ENCODE measurements at regions not wholly inside any gene's neighbourhood (a gene's known extent, or its start where the extent isn't known, plus 50 kb on each side); places are given as distances from the start of the nearest gene placed in this dataset.

- H3K36me3 ChIP-seq (ENCODE audit: control insufficient read depth in 2 of 2, insufficient read depth in 2 of 2, low read length in 1 of 2) = no peaks in the 10 kb centered on the region
- no peaks in the 10 kb centered on the region for H3K27me3 ChIP-seq (ENCODE audit: control insufficient read depth in 1 of 2, insufficient read depth in 2 of 2, low read length in 2 of 2)
- 57 to 64% methylated on average over 1 of the region's 1 CpG for WGBS, 2 donors
- no peaks in the 10 kb centered on the region for H3K4me1 ChIP-seq (ENCODE audit: control insufficient read depth in 2 of 2, insufficient read depth in 2 of 2, low read length in 1 of 2)
- no peaks in the 10 kb centered on the region for H3K9me3 ChIP-seq (ENCODE audit: control insufficient read depth in 2 of 2, insufficient read depth in 1 of 2, low read depth in 1 of 2, low read length in 1 of 2)
- no peak overlapping the region for H3K27ac ChIP-seq (ENCODE audit: low read depth in 2 of 2, low read length in 1 of 2)
- H3K4me3 ChIP-seq (ENCODE audit: low read depth in 1 of 2, low read length in 2 of 2) = no peak overlapping the region
Measured at GRCh38 chr11:116406042-116406441, 366.7 kb downstream of the BUD13 start.

- no peaks in the 10 kb centered on the region for H3K4me1 ChIP-seq (ENCODE audit: control insufficient read depth in 2 of 2, insufficient read depth in 2 of 2, low read length in 1 of 2)
- H3K9me3 ChIP-seq (ENCODE audit: control insufficient read depth in 2 of 2, insufficient read depth in 1 of 2, low read depth in 1 of 2, low read length in 1 of 2) = no peaks in the 10 kb centered on the region
- H3K27me3 ChIP-seq (ENCODE audit: control insufficient read depth in 1 of 2, insufficient read depth in 2 of 2, low read length in 2 of 2) = no peaks in the 10 kb centered on the region
- WGBS, 2 donors = 64 to 69% methylated on average over 3 of the region's 3 CpGs
- H3K27ac ChIP-seq (ENCODE audit: low read depth in 2 of 2, low read length in 1 of 2) = no peak overlapping the region
- no peak overlapping the region for H3K4me3 ChIP-seq (ENCODE audit: low read depth in 1 of 2, low read length in 2 of 2)
- H3K36me3 ChIP-seq (ENCODE audit: control insufficient read depth in 2 of 2, insufficient read depth in 2 of 2, low read length in 1 of 2) = no peaks in the 10 kb centered on the region
Measured at GRCh38 chr11:116404462-116404798, 368.4 kb downstream of the BUD13 start.

GRCh38 chr11:116403794-116404461, 368.9 kb downstream of the BUD13 start:
- Histone ChIP-seq H3K36me3 (ENCODE audit: control insufficient read depth in 2 of 2, insufficient read depth in 2 of 2, low read length in 1 of 2) (no peaks in the 10 kb centered on the region), H3K4me1 (ENCODE audit: control insufficient read depth in 2 of 2, insufficient read depth in 2 of 2, low read length in 1 of 2) (no peaks in the 10 kb centered on the region), H3K27ac (ENCODE audit: low read depth in 2 of 2, low read length in 1 of 2) (no peak overlapping the region), H3K4me3 (ENCODE audit: low read depth in 1 of 2, low read length in 2 of 2) (no peak overlapping the region), H3K9me3 (ENCODE audit: control insufficient read depth in 2 of 2, insufficient read depth in 1 of 2, low read depth in 1 of 2, low read length in 1 of 2) (no peaks in the 10 kb centered on the region), H3K27me3 (ENCODE audit: control insufficient read depth in 1 of 2, insufficient read depth in 2 of 2, low read length in 2 of 2) (no peaks in the 10 kb centered on the region)
- 63 to 68% methylated on average over 4 of the region's 4 CpGs for WGBS, 2 donors

DNA sequence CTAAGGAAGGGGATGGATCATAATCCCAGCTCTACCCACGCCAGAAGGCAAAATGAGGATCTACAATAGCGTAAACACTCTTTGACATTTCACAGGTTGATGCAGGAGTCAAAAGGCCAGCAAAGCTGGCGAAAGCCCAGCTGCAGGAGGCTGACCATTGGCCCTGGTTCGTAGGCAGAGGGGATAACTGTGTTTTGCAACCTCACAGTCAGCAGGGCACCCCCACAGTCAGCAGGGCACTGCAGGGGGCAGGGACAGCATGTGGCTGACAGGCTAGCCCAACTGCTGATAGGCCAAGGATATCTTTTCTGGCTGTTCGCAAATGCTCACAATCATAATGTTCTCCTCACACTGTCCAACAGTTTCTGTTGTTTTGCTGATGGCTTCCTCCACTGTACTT, 372.7 kb downstream of the BUD13 start:
- Histone ChIP-seq H3K36me3 (ENCODE audit: control insufficient read depth in 2 of 2, insufficient read depth in 2 of 2, low read length in 1 of 2) (no peaks in the 10 kb centered on the region), H3K9me3 (ENCODE audit: control insufficient read depth in 2 of 2, insufficient read depth in 1 of 2, low read depth in 1 of 2, low read length in 1 of 2) (no peaks in the 10 kb centered on the region), H3K4me3 (ENCODE audit: low read depth in 1 of 2, low read length in 2 of 2) (no peak overlapping the region), H3K4me1 (ENCODE audit: control insufficient read depth in 2 of 2, insufficient read depth in 2 of 2, low read length in 1 of 2) (no peaks in the 10 kb centered on the region), H3K27ac (ENCODE audit: low read depth in 2 of 2, low read length in 1 of 2) (no peak overlapping the region), H3K27me3 (ENCODE audit: control insufficient read depth in 1 of 2, insufficient read depth in 2 of 2, low read length in 2 of 2) (no peaks in the 10 kb centered on the region)
- WGBS, 2 donors = 73 to 76% methylated on average over 5 of the region's 5 CpGs

- 33 to 43% methylated on average over 4 of the region's 4 CpGs for WGBS, 2 donors
- Histone ChIP-seq H3K4me1 (ENCODE audit: control insufficient read depth in 2 of 2, insufficient read depth in 2 of 2, low read length in 1 of 2) (no peaks in the 10 kb centered on the region), H3K4me3 (ENCODE audit: low read depth in 1 of 2, low read length in 2 of 2) (no peak overlapping the region), H3K9me3 (ENCODE audit: control insufficient read depth in 2 of 2, insufficient read depth in 1 of 2, low read depth in 1 of 2, low read length in 1 of 2) (no peaks in the 10 kb centered on the region), H3K27ac (ENCODE audit: low read depth in 2 of 2, low read length in 1 of 2) (no peak overlapping the region), H3K27me3 (ENCODE audit: control insufficient read depth in 1 of 2, insufficient read depth in 2 of 2, low read length in 2 of 2) (no peaks in the 10 kb centered on the region), H3K36me3 (ENCODE audit: control insufficient read depth in 2 of 2, insufficient read depth in 2 of 2, low read length in 1 of 2) (no peaks in the 10 kb centered on the region)
Measured at GRCh38 chr11:116397602-116398084, 375.1 kb downstream of the BUD13 start.

DNA sequence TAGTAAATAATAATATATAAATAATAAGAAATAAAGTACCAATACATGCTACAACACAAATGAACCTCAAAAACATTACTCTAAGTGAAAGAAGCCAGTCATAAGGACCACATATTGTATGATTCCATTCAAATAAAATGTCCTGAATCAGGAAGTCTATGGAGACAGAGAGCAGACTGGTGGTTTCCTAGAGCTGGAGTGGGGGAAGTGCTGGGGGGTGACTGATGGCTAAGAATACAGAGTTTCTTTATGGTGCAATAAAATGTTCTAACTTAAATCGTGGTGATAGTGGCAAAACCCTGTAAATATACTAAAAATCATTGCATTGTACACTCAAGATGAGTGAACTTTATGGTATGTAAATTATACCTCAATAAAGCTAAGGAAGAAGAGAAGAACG, 376.5 kb downstream of the BUD13 start:
- 43 to 60% methylated on average over 2 of the region's 2 CpGs for WGBS, 2 donors
- Histone ChIP-seq H3K4me1 (ENCODE audit: control insufficient read depth in 2 of 2, insufficient read depth in 2 of 2, low read length in 1 of 2) (no peaks in the 10 kb centered on the region), H3K9me3 (ENCODE audit: control insufficient read depth in 2 of 2, insufficient read depth in 1 of 2, low read depth in 1 of 2, low read length in 1 of 2) (no peaks in the 10 kb centered on the region), H3K27me3 (ENCODE audit: control insufficient read depth in 1 of 2, insufficient read depth in 2 of 2, low read length in 2 of 2) (no peaks in the 10 kb centered on the region), H3K36me3 (ENCODE audit: control insufficient read depth in 2 of 2, insufficient read depth in 2 of 2, low read length in 1 of 2) (no peaks in the 10 kb centered on the region), H3K27ac (ENCODE audit: low read depth in 2 of 2, low read length in 1 of 2) (no peak overlapping the region), H3K4me3 (ENCODE audit: low read depth in 1 of 2, low read length in 2 of 2) (no peak overlapping the region)

DNA sequence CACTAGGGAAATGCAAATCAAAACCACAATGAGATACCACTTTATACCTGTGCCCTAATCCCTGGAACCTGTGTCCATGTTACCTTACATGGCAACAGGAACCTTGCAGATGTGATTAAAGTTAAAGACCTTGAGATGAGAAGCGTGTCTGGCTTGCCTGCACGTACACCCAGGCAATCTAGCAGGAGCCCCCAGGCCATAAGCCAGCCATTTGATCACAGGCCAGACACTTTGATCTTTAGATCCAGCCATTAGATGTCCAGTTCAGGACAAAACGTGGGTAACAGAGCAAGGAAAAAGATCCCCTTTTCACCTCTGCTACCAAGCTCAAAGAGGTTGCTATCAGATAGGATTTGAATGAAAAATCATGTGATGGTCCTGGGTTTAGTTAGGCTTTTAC, 378.8 kb downstream of the BUD13 start:
- 64 to 75% methylated on average over 3 of the region's 3 CpGs for WGBS, 2 donors
- H3K27me3 ChIP-seq (ENCODE audit: control insufficient read depth in 1 of 2, insufficient read depth in 2 of 2, low read length in 2 of 2) = no peaks in the 10 kb centered on the region
- no peak overlapping the region for H3K4me3 ChIP-seq (ENCODE audit: low read depth in 1 of 2, low read length in 2 of 2)

DNA sequence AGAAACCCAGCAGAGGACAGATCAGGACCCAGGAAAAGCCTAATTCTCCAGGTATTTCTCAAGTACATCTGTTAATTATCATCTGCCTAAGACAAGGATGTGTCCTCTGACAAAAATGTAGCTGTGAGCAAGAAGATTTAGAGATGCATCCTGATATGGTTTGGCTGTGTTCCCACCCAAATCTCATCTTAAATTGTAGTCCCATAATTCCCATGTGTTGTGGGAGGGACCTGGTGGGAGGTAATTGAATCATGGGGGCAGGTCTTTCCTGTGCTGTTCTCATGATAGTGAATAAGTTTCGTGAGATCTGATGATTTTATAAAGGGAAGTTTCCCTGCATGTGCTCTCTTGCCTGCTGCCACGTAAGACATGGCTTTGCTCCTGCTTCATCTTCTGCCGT, 381.8 kb downstream of the BUD13 start:
- WGBS, 2 donors = 51 to 53% methylated on average over 3 of the region's 3 CpGs
- Histone ChIP-seq H3K36me3 (ENCODE audit: control insufficient read depth in 2 of 2, insufficient read depth in 2 of 2, low read length in 1 of 2) (no peaks in the 10 kb centered on the region), H3K27ac (ENCODE audit: low read depth in 2 of 2, low read length in 1 of 2) (no peak overlapping the region), H3K27me3 (ENCODE audit: control insufficient read depth in 1 of 2, insufficient read depth in 2 of 2, low read length in 2 of 2) (no peaks in the 10 kb centered on the region), H3K4me3 (ENCODE audit: low read depth in 1 of 2, low read length in 2 of 2) (no peak overlapping the region), H3K9me3 (ENCODE audit: control insufficient read depth in 2 of 2, insufficient read depth in 1 of 2, low read depth in 1 of 2, low read length in 1 of 2) (no peaks in the 10 kb centered on the region), H3K4me1 (ENCODE audit: control insufficient read depth in 2 of 2, insufficient read depth in 2 of 2, low read length in 1 of 2) (no peaks in the 10 kb centered on the region)

More for the DNA sequence above, 378.8 kb downstream of the BUD13 start:
- H3K4me1 ChIP-seq (ENCODE audit: control insufficient read depth in 2 of 2, insufficient read depth in 2 of 2, low read length in 1 of 2) = no peaks in the 10 kb centered on the region
- no peak overlapping the region for H3K27ac ChIP-seq (ENCODE audit: low read depth in 2 of 2, low read length in 1 of 2)
- H3K36me3 ChIP-seq (ENCODE audit: control insufficient read depth in 2 of 2, insufficient read depth in 2 of 2, low read length in 1 of 2) = no peaks in the 10 kb centered on the region
- no peaks in the 10 kb centered on the region for H3K9me3 ChIP-seq (ENCODE audit: control insufficient read depth in 2 of 2, insufficient read depth in 1 of 2, low read depth in 1 of 2, low read length in 1 of 2)

GRCh38 chr11:116388146-116388545, 384.6 kb downstream of the BUD13 start:
- no peaks in the 10 kb centered on the region for H3K4me1 ChIP-seq (ENCODE audit: control insufficient read depth in 2 of 2, insufficient read depth in 2 of 2, low read length in 1 of 2)
- no peaks in the 10 kb centered on the region for H3K9me3 ChIP-seq (ENCODE audit: control insufficient read depth in 2 of 2, insufficient read depth in 1 of 2, low read depth in 1 of 2, low read length in 1 of 2)
- no peaks in the 10 kb centered on the region for H3K36me3 ChIP-seq (ENCODE audit: control insufficient read depth in 2 of 2, insufficient read depth in 2 of 2, low read length in 1 of 2)
- 61 to 91% methylated on average over 1 of the region's 1 CpG for WGBS, 2 donors
- no peak overlapping the region for H3K27ac ChIP-seq (ENCODE audit: low read depth in 2 of 2, low read length in 1 of 2)
- H3K4me3 ChIP-seq (ENCODE audit: low read depth in 1 of 2, low read length in 2 of 2) = no peak overlapping the region
- no peaks in the 10 kb centered on the region for H3K27me3 ChIP-seq (ENCODE audit: control insufficient read depth in 1 of 2, insufficient read depth in 2 of 2, low read length in 2 of 2)

GRCh38 chr11:116387641-116388040, 385.1 kb downstream of the BUD13 start:
- Histone ChIP-seq H3K27me3 (ENCODE audit: control insufficient read depth in 1 of 2, insufficient read depth in 2 of 2, low read length in 2 of 2) (no peaks in the 10 kb centered on the region), H3K4me3 (ENCODE audit: low read depth in 1 of 2, low read length in 2 of 2) (no peak overlapping the region), H3K27ac (ENCODE audit: low read depth in 2 of 2, low read length in 1 of 2) (no peak overlapping the region), H3K4me1 (ENCODE audit: control insufficient read depth in 2 of 2, insufficient read depth in 2 of 2, low read length in 1 of 2) (no peaks in the 10 kb centered on the region), H3K36me3 (ENCODE audit: control insufficient read depth in 2 of 2, insufficient read depth in 2 of 2, low read length in 1 of 2) (no peaks in the 10 kb centered on the region), H3K9me3 (ENCODE audit: control insufficient read depth in 2 of 2, insufficient read depth in 1 of 2, low read depth in 1 of 2, low read length in 1 of 2) (no peaks in the 10 kb centered on the region)
- WGBS, 2 donors = 66 to 70% methylated on average over 2 of the region's 2 CpGs
